ENCODE measurements at regions not wholly inside any gene's neighbourhood (a gene's known extent, or its start where the extent isn't known, plus 50 kb on each side); places are given as distances from the start of the nearest gene placed in this dataset.
A peak's percentile ranks its signal among the peaks of the same experiment; 100 is the strongest.

DNA sequence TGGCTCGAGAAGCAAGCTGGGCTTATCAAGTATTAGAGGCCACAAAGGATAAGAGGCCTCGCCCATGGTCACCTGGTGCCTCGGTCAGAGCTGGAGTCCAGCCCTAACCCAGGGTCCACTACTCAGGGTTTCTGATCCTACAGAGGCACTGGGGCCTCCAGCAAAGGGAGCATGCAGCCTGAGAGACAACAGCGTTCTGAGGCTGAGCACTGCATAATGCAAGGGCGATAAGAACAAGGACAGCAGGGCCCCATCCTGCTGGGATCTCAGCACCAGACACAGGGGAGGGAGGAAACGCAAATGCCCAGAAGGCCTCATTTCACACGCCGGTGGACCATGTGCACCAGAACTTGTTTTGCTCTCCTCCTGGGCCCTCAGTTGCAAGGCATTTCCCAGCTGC, 63.0 kb downstream of the C5orf15 start:
- no peak for DNase-seq

- DNase-seq = no peak
Measured at GRCh38 chr5:133904641-133905040, 63.8 kb downstream of the C5orf15 start.

- DNase-seq = no peak
Measured at GRCh38 chr5:133902511-133903118, 65.8 kb downstream of the C5orf15 start.

DNA sequence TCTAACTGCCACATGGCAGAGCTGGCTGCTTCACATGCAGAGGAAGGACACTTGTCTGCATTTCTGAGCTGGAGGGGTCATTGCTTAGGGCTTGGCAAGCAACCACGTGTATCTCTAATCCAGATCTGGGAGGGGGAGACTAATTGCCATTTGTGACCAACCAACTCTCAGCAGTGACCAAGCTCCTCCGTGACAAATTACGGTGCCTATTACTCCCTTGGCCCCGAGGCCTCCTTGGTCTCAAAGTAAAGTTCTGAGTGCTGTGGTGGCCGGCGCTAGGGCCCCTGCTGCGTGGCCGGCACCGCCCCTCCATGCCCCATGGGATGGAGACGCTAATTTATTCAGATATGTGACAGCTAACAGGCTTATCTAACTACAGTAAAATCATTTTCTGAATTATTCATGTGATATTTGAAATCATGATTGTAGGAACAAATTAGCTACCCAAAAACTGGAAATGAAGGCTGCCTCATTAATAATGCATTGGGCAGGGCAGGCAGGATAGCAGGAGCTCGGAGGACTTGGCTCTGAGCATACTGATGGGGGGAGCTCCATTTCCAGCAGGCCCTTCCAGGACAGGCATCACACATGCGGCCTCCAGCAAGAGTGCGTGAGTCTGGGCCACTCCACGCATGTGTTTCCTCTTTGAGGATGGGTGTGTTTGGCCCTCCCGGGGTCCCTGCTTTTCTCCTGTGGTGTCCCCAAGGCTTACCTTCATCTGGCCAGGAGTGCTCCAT, 67.7 kb downstream of the C5orf15 start:
- DNase-seq = no peak

- DNase-seq = no peak
Measured at GRCh38 chr5:133899506-133899905, 68.9 kb downstream of the C5orf15 start.

DNA sequence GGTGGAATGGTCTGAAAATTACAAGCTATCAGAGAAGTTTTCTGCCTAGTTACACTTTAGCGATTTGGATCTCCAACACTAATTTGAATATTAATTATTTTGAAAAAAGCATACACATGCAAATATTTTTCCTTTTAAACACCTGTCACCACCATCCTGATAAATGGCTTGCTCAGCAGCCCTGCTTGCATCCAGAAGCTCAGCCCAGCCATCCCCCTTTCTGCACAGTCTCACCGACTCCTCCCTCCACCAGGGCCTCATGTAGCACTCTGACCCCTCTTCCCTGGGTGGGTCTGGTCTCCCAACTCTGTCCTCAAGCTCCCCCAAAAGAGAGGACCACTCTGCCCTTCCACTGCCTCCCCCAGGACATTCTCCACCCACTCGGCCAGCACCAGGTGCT, 70.0 kb downstream of the C5orf15 start:
- no peak for DNase-seq

DNA sequence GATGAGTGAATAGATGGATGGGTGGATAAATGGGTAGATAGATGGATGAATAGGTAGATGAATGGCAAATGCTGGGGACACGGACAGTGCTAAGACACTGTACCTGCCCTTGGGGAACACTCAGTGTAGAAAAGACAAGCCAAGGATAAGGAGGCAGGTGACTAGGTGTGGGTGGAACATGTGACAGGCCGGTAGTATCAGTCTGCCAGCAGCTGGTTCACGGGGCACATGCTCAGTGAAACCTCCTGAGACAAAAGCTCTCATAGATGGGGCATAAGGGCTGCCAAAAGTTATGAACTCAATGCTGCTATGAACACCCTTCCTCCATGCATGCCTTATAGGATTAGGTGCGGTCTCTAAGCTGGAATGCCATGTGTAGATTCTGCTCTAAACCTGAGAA, 71.0 kb downstream of the C5orf15 start:
- DNase-seq = no peak

- no peak for DNase-seq
Measured at GRCh38 chr5:133896873-133897272, 71.6 kb downstream of the C5orf15 start.

GRCh38 chr5:133895979-133896845, 72.2 kb downstream of the C5orf15 start:
- no peak for DNase-seq

DNA sequence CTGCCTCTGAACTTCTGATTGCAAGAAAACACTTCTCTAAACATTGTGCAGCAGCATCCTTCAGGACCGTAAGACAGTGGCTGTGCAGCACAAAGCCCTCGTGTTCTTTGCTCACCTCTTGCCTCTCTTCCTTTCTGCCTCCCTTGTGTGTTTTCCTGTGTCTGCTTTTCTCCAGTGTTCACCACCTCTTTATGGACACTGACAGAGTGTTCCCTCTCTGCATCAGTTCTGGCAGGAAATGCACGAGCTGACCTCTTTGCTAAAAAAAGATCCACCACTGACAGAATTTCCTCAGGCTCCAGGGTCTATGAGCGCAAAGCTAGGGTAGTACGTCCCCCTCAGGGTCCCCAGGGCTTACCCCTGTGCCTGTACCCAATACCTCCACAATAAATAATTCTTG, 74.3 kb downstream of the C5orf15 start:
- no peak for DNase-seq

- no peak for DNase-seq
Measured at GRCh38 chr5:133892774-133893173, 75.7 kb downstream of the C5orf15 start.

DNA sequence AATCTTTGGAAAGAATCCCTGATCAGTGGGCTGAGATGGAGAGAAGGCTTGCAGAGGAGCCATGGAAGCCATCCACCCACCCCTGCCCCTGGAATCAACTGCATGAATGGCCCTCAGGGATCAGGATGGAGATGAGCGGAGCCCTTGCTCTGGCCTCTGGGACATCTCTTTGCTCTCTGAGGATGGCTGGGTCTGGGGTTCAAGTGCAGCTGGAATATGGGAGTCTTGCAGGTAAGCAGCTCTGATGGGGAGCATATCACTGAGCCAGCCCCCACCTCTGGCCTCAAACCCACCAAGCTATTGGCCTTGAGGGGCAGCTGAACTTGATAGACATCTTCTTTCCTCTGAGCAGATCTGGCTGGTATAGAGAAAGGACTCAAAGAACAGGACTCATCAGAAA, 76.1 kb downstream of the C5orf15 start:
- no peak for DNase-seq

GRCh38 chr5:133891390-133891789, 77.0 kb downstream of the C5orf15 start:
- no peak for DNase-seq

GRCh38 chr5:133890776-133891280, 77.6 kb downstream of the C5orf15 start:
- peak; percentile 24 for DNase-seq

GRCh38 chr5:133890314-133890713, 78.1 kb downstream of the C5orf15 start:
- DNase-seq = no peak

- DNase-seq = no peak
Measured at GRCh38 chr5:133889271-133889905, 79.0 kb downstream of the C5orf15 start.

GRCh38 chr5:133888625-133888991, 79.8 kb downstream of the C5orf15 start:
- DNase-seq = no peak

DNA sequence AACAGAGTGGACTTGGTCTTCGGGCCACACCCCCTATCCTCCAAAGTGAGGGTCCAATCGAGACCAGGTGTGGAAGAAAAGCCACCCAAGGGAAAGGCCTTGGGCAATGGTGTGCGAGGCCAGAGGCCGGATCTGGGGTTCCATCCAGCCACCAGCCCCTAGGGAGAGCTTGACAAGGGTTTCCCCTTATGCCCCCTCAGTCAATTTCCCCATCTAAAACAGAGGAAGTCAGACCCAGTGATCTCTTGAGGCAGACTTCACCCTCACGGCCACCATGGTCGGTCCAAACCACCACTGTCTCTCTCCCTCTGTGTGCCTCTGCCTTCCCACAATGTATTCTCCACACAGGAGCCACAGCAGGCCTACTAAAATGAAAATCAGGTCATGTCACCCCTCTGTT, 82.9 kb downstream of the C5orf15 start:
- no peak for DNase-seq

GRCh38 chr5:133884569-133885311, 83.7 kb downstream of the C5orf15 start:
- DNase-seq = no peak

DNA sequence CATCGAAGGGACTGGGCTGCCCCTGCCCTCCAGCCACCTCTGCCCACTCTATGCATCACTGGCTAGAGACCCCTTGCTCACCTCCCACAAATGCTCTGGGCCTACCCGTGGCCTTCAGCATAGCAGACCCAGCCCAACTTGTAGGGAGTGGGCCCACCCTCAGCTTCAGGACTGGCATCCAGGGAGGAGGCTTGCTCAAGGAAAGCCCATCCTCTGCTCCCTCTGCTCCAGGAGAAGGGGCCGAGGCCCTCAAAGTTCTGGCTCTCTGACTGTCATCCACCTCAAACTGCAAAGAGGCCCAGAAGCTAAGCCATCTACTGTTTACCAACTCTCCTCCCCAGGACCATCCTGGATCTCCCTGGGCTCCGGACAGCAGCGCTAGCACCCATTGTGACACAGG, 84.5 kb downstream of the C5orf15 start:
- no peak for DNase-seq

DNA sequence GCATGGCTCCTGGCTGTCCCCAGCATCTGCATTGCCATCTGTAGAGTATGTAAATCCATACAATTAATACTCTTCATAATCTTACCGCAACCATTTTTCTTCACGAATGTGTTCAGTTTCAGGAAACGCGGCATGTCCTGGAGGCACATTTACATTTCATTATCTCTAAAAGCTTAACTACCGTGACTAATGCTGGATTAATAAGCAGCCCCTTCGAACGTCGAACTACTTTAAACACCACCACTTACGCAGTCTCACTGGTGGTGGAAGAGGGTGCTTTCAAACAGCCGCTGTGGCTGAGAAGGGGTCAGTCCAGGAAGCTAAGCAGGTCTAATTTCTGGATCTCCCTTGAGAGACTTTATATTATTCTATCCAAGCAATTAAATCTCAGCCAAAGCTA, 85.6 kb downstream of the C5orf15 start:
- no peak for DNase-seq

- DNase-seq = no peak
Measured at GRCh38 chr5:133882389-133882695, 86.1 kb downstream of the C5orf15 start.
